ENCODE measurements at regions not wholly inside any gene's neighbourhood (a gene's known extent, or its start where the extent isn't known, plus 50 kb on each side); places are given as distances from the start of the nearest gene placed in this dataset.
"Not testable (repeated sequence)": the region's sequence is repeated elsewhere in the genome, so short reads cannot be mapped to it uniquely, and the experiment has no call there.

DNA sequence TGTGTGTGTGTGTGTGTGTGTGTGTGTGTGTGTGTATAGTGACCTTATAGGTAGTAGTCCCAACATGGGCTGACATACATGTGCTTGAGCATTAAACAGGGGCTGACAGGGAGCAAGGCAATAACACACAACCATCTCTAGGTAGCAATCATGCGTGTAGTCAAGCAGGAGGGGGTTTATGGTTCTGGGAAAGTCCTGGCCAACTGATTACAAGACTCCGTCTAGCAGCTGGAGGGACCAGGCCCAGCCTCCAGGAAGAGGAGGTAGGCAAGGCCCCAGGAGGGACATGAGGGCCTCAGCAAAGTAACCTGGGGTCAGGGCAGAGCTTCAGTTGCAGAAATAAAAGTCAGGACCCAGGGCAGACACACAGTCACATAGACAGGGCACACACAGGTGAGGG is 60.6 kb upstream of the E2F3 start:
- no peak for DNase-seq (ENCODE audit: low spot score)

DNA sequence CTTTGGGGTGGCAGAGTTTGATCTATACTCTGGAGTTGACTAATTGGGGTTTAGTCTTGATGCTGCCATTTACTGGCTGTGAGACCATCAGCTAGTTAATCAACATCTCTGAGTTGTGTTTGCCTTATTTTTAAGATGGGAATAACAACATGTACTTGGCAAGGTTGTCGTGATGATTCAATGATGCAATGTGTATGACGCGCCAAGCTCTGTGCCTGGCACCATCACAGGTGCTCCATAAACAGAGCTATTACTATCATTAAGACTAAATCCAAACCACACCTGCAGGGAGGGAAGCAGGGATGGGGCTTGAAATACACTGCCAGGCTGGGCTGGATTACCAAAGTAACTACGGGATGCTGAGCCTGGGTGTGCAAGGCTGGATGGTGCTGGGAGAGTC is 60.1 kb upstream of the E2F3 start:
- no peak for DNase-seq (ENCODE audit: low spot score)

DNA sequence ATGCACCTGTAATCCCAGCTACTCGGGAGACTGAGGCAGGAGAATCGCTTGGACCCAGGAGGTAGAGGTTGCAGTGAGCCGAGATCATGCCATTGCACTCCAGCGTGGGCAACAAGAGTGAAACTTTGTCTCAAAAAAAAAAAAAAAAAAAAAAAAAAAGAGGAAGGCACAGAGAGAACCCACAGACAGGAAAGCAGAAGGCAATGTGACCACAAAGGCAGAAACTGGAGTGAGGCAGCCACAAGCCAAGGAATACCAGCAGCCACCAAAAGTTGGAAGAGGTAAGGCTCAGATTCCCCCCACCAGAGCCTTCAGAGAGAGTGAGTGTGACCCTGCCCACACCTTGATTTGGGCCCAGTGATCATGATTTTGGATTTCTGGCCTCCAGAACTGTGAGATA is 54.7 kb upstream of the E2F3 start:
- not testable (repeated sequence) for DNase-seq (ENCODE audit: low spot score)

DNA sequence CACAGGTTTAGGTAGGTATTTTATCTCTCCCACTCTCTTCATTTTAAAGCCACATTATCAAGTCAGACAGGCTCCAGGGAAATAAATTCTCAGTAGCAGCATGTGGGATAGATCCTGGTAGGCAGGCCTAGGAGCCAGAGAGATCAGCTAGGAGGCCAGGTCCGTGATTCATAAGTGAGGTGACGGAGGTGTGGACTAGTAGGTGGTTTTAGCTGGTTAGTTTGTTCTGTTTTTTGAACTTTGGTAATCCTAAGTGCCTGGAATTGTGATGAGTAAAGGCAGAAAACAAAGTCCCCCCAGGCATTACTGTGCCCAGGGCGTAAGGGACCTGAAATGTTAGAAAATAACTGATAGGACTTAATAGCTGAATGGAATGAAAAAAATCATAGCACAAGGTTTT is 53.6 kb upstream of the E2F3 start:
- DNase-seq (ENCODE audit: low spot score) = no peak

DNA sequence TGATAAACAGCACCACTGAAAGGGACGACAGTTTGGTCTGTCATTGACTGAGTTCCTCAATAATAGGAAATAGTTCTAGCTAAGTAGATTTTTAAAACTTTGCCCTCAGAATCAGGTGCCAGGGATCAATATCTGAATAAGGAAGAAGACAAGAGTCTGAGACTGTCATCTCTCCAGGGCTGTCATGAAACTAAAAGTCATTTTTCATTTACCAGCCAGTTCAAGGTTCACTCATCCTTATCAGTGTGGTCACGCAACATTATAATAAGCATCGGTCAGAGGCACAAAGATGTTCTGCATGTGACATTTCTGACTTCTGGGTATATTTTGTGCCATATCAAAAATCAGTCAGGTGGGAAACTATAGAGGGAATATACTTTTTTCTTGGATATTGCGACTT is 52.5 kb upstream of the E2F3 start:
- DNase-seq (ENCODE audit: low spot score) = no peak

DNA sequence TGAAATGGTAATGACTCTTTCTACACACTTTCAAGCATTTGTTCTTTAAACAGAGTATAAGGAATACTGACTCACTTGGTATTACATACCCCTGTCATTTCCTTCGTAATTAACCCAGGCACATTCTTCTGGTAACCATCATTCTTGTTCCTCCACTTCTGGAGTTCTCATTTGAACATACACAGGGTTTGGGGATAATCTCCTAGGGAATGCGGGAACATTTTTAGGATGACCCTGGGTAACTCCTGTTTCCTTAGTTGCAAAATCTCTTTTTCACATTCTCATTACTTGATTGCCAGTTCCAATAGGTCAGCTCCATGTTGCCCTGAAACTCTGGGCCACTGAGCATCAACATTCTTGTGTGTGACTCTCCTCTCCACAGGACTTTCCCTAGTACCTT is 51.5 kb upstream of the E2F3 start:
- DNase-seq (ENCODE audit: low spot score) = no peak

GRCh38 chr6:20351534-20351933 is 50.1 kb upstream of the E2F3 start:
- DNase-seq (ENCODE audit: low spot score) = no peak
